ENCODE measurements at regions not wholly inside any gene's neighbourhood (a gene's known extent, or its start where the extent isn't known, plus 50 kb on each side); places are given as distances from the start of the nearest gene placed in this dataset.

GRCh38 chr22:27685515-27685914, 116.0 kb downstream of the MN1 start:
- no peak for TF ChIP-seq POLR2A (IDR thresholded peaks at IDR 0.05)
- no peak for TF ChIP-seq CTCF (IDR thresholded peaks at IDR 0.05)

Measured in adrenal gland (tissue), 5 donors.